Iris pigment epithelial cell (primary cell): ENCODE measurements at regions not wholly inside any gene's neighbourhood (a gene's known extent, or its start where the extent isn't known, plus 50 kb on each side); places are given as distances from the start of the nearest gene placed in this dataset.
A peak's percentile ranks its signal among the peaks of the same experiment; 100 is the strongest.
"Not testable (repeated sequence)": the region's sequence is repeated elsewhere in the genome, so short reads cannot be mapped to it uniquely, and the experiment has no call there.

Experiments
- DNase-seq: peaks from one replicate; pipeline ENCODE4 v3.0.0-alpha.2; 2011; ENCODE audit warnings: low read depth

- no peak for DNase-seq
These were observed 131.8 kb downstream of the FOXB1 start for GRCh38 chr15:60135961-60136360.

GRCh38 chr15:60137711-60138396 lies 133.7 kb downstream of the FOXB1 start:
- peak; percentile 55 for DNase-seq

- DNase-seq, result no peak
These were observed 134.4 kb downstream of the FOXB1 start for GRCh38 chr15:60138397-60138968.

GRCh38 chr15:60152386-60152785 lies 148.3 kb downstream of the FOXB1 start:
- no peak for DNase-seq

- DNase-seq, result peak; percentile 23
These were observed 150.7 kb downstream of the FOXB1 start for GRCh38 chr15:60154764-60155325.

GRCh38 chr15:60155661-60156060 lies 151.6 kb downstream of the FOXB1 start:
- DNase-seq, result peak; percentile 70

- no peak for DNase-seq
These were observed 156.8 kb downstream of the FOXB1 start for GRCh38 chr15:60160909-60161308.

GRCh38 chr15:60161704-60162103 lies 157.6 kb downstream of the FOXB1 start:
- no peak for DNase-seq

- no peak for DNase-seq
These were observed 158.3 kb downstream of the FOXB1 start for GRCh38 chr15:60162251-60162967.

- no peak for DNase-seq
These were observed 158.9 kb downstream of the FOXB1 start for GRCh38 chr15:60162968-60163355.

GRCh38 chr15:60165111-60165510 lies 161.0 kb downstream of the FOXB1 start:
- DNase-seq, result no peak

- DNase-seq, result peak; percentile 3
These were observed 168.0 kb downstream of the FOXB1 start for GRCh38 chr15:60172143-60172542.

- DNase-seq, result peak; percentile 59
These were observed 175.8 kb downstream of the FOXB1 start for GRCh38 chr15:60179786-60180391.

GRCh38 chr15:60181957-60182356 lies 177.8 kb downstream of the FOXB1 start:
- DNase-seq, result not testable (repeated sequence)

- DNase-seq, result no peak
These were observed 179.3 kb downstream of the FOXB1 start for GRCh38 chr15:60183366-60183765.

- DNase-seq, result peak; percentile 29
These were observed 180.5 kb downstream of the FOXB1 start for GRCh38 chr15:60184579-60184978.

GRCh38 chr15:60191016-60191415 lies 186.9 kb downstream of the FOXB1 start:
- no peak for DNase-seq

GRCh38 chr15:60191821-60192220 lies 187.7 kb downstream of the FOXB1 start:
- DNase-seq, result no peak

GRCh38 chr15:60195611-60196010 lies 191.5 kb downstream of the FOXB1 start:
- no peak for DNase-seq

GRCh38 chr15:60204131-60204885 lies 193.5 kb downstream of the ANXA2 start:
- no peak for DNase-seq

GRCh38 chr15:60208709-60209108 lies 189.1 kb downstream of the ANXA2 start:
- no peak for DNase-seq

- DNase-seq, result peak; percentile 21
These were observed 185.2 kb downstream of the ANXA2 start for GRCh38 chr15:60212536-60212935.
